ENCODE measurements at regions not wholly inside any gene's neighbourhood (a gene's known extent, or its start where the extent isn't known, plus 50 kb on each side); places are given as distances from the start of the nearest gene placed in this dataset.

GRCh38 chr12:115251727-115252126 is 567.8 kb upstream of the TBX3 start:
- H3K9me3 Mint-ChIP-seq = peaks cover 3% of the 10 kb centered on the region
- H3K9me3 ChIP-seq (ENCODE audit: low read depth) = no peaks in the 10 kb centered on the region
- H3K27me3 Mint-ChIP-seq (ENCODE audit: insufficient read depth, low read depth) = peaks cover 6% of the 10 kb centered on the region

GRCh38 chr12:115249671-115250278 is 565.8 kb upstream of the TBX3 start:
- Mint-ChIP-seq H3K9me3 (peaks cover 3% of the 10 kb centered on the region), H3K4me3 (no peak overlapping the region), H3K27me3 (ENCODE audit: insufficient read depth, low read depth) (peaks cover 9% of the 10 kb centered on the region), H3K36me3 (no peaks in the 10 kb centered on the region), H3K27ac (no peak overlapping the region), H3K4me1 (no peaks in the 10 kb centered on the region)
- no peaks in the 10 kb centered on the region for H3K36me3 ChIP-seq
- no peak overlapping the region for H2AFZ ChIP-seq (replicated peaks)
- no peak for DNase-seq (ENCODE audit: low spot score)
- no peaks in the 10 kb centered on the region for H3K27me3 ChIP-seq
- H3K27ac ChIP-seq = no peak overlapping the region
- H3K79me2 ChIP-seq (ENCODE audit: low read depth) = no peaks in the 10 kb centered on the region
- TF ChIP-seq EZH2 (IDR thresholded peaks at IDR 0.05) (no peak), CTCF (IDR thresholded peaks at IDR 0.05) (no peak), EZH2phosphoT487 (IDR thresholded peaks at IDR 0.05) (no peak)
- H3K9me3 ChIP-seq (ENCODE audit: low read depth) = no peaks in the 10 kb centered on the region
- H4K20me1 ChIP-seq (ENCODE audit: low read depth) = no peaks in the 10 kb centered on the region
- H3K4me2 ChIP-seq = no peak overlapping the region
- no peak overlapping the region for H3K9ac ChIP-seq
- no peak overlapping the region for H3K4me3 ChIP-seq
- no peaks in the 10 kb centered on the region for H3F3A ChIP-seq (ENCODE audit: low read depth)
- no peaks in the 10 kb centered on the region for H3K4me1 ChIP-seq

More at GRCh38 chr12:115251727-115252126, 567.8 kb upstream of the TBX3 start:
- H3K79me2 ChIP-seq (ENCODE audit: low read depth) = no peaks in the 10 kb centered on the region
- TF ChIP-seq EZH2 (IDR thresholded peaks at IDR 0.05) (no peak), CTCF (IDR thresholded peaks at IDR 0.05) (no peak), EZH2phosphoT487 (IDR thresholded peaks at IDR 0.05) (no peak)
- no peak overlapping the region for H3K9ac ChIP-seq
- H3K4me1 Mint-ChIP-seq = no peaks in the 10 kb centered on the region
- no peaks in the 10 kb centered on the region for H3K27me3 ChIP-seq
- H3K4me1 ChIP-seq = no peaks in the 10 kb centered on the region
- no peaks in the 10 kb centered on the region for H4K20me1 ChIP-seq (ENCODE audit: low read depth)
- H3K4me3 ChIP-seq = no peak overlapping the region
- no peak overlapping the region for H3K4me3 Mint-ChIP-seq
- no peak for DNase-seq (ENCODE audit: low spot score)
- no peak overlapping the region for H3K27ac ChIP-seq
- no peak overlapping the region for H2AFZ ChIP-seq (replicated peaks)
- no peak overlapping the region for H3K4me2 ChIP-seq
- no peaks in the 10 kb centered on the region for H3K36me3 ChIP-seq
- H3F3A ChIP-seq (ENCODE audit: low read depth) = no peaks in the 10 kb centered on the region
- H3K27ac Mint-ChIP-seq = no peak overlapping the region
- no peaks in the 10 kb centered on the region for H3K36me3 Mint-ChIP-seq

GRCh38 chr12:115245020-115245419 is 561.0 kb upstream of the TBX3 start:
- H3F3A ChIP-seq (ENCODE audit: low read depth) = no peaks in the 10 kb centered on the region
- peaks cover 3% of the 10 kb centered on the region for H3K9me3 Mint-ChIP-seq
- H3K4me3 ChIP-seq = no peak overlapping the region
- H3K27ac Mint-ChIP-seq = no peak overlapping the region
- no peaks in the 10 kb centered on the region for H3K4me1 ChIP-seq
- no peaks in the 10 kb centered on the region for H4K20me1 ChIP-seq (ENCODE audit: low read depth)
- H3K27me3 ChIP-seq = no peaks in the 10 kb centered on the region
- no peak overlapping the region for H2AFZ ChIP-seq (replicated peaks)
- no peak for DNase-seq (ENCODE audit: low spot score)
- TF ChIP-seq EZH2phosphoT487 (IDR thresholded peaks at IDR 0.05) (no peak), CTCF (IDR thresholded peaks at IDR 0.05) (no peak)
- no peaks in the 10 kb centered on the region for H3K79me2 ChIP-seq (ENCODE audit: low read depth)
- H3K9ac ChIP-seq = no peak overlapping the region
- no peak overlapping the region for H3K27ac ChIP-seq
- no peaks in the 10 kb centered on the region for H3K36me3 ChIP-seq
- no peaks in the 10 kb centered on the region for H3K4me1 Mint-ChIP-seq
- H3K9me3 ChIP-seq (ENCODE audit: low read depth) = no peaks in the 10 kb centered on the region
- H3K27me3 Mint-ChIP-seq (ENCODE audit: insufficient read depth, low read depth) = peaks cover 12% of the 10 kb centered on the region
- no peaks in the 10 kb centered on the region for H3K36me3 Mint-ChIP-seq
- H3K4me2 ChIP-seq = no peak overlapping the region
- H3K4me3 Mint-ChIP-seq = no peak overlapping the region
